ENCODE measurements at regions not wholly inside any gene's neighbourhood (a gene's known extent, or its start where the extent isn't known, plus 50 kb on each side); places are given as distances from the start of the nearest gene placed in this dataset.

GRCh38 chr16:86283944-86284343 lies 226.4 kb upstream of the FOXF1 start:
- TF ChIP-seq POLR2A (IDR thresholded peaks at IDR 0.05; ENCODE audit: low read depth, low read length) (no peak), POLR2AphosphoS5 (IDR thresholded peaks at IDR 0.05; ENCODE audit: low read depth, low read length) (no peak), TAF1 (IDR thresholded peaks at IDR 0.05; ENCODE audit: low read depth, low read length) (no peak), SPI1 (IDR thresholded peaks at IDR 0.05; ENCODE audit: low read depth, low read length) (no peak), POU2F2 (IDR thresholded peaks at IDR 0.05; ENCODE audit: low read depth, low read length) (no peak)
